Common myeloid progenitor, CD34-positive (primary cell): ENCODE measurements at regions not wholly inside any gene's neighbourhood (a gene's known extent, or its start where the extent isn't known, plus 50 kb on each side); places are given as distances from the start of the nearest gene placed in this dataset.
"Not testable (repeated sequence)": the region's sequence is repeated elsewhere in the genome, so short reads cannot be mapped to it uniquely, and the experiment has no call there.

Experiments used
- CTCF ChIA-PET: fragments of 350-600 bp; sonication (Branson Sonifier 250); formaldehyde crosslinking; loops from one replicate; lab custom pipeline; 2021; ENCODE audit warnings: antibody characterized with exemption; lab: Charles Lee
- POLR2A ChIA-PET: fragments of 350-600 bp; sonication (Branson Sonifier 250); formaldehyde crosslinking; loops from one replicate; lab custom pipeline; 2021; ENCODE audit warnings: antibody characterized with exemption; lab: Charles Lee
- DNase-seq, 3 donors: peaks; one replicate each; pipeline versions ENCODE4 v3.0.0 to v3.0.0-alpha.2; 2013
- H3K27ac ChIP-seq, 2 experiments: 1 replicate in 1 of 2; 2 replicates in 1 of 2; pipeline ENCODE4 v1.7.0; 2013; ENCODE audit warnings: inconsistent platforms in 2 of 2, low read length in 2 of 2, mild to moderate bottlenecking in 2 of 2, low read depth in 1 of 2, moderate library complexity in 1 of 2; ENCODE audit not compliant: severe bottlenecking in 2 of 2, insufficient read depth in 1 of 2, poor library complexity in 1 of 2
- H3K27me3 ChIP-seq, 5 experiments: replicated peaks in 2 of 5; 1 replicate in 3 of 5; 2 replicates in 2 of 5; pipeline versions ENCODE4 v1.6.1 to v1.7.0; 2013; ENCODE audit warnings: low read length in 4 of 5, mild to moderate bottlenecking in 2 of 5, moderate library complexity in 2 of 5, inconsistent platforms in 1 of 5; ENCODE audit not compliant: insufficient read depth in 5 of 5, control insufficient read depth in 4 of 5
- H3K36me3 ChIP-seq, 4 experiments: 1 replicate in 2 of 4; 2 replicates in 2 of 4; pipeline versions ENCODE4 v1.6.1 to v1.7.0; 2013; ENCODE audit warnings: low read length in 3 of 4, control low read depth in 1 of 4, mild to moderate bottlenecking in 1 of 4; ENCODE audit not compliant: control insufficient read depth in 4 of 4, insufficient read depth in 4 of 4
- H3K4me1 ChIP-seq, 4 experiments: 1 replicate in 3 of 4; 2 replicates in 1 of 4; pipeline versions ENCODE4 v1.6.1 to v1.7.1; 2013; ENCODE audit warnings: low read length in 3 of 4, mild to moderate bottlenecking in 3 of 4, control low read depth in 1 of 4, inconsistent platforms in 1 of 4, moderate library complexity in 1 of 4; ENCODE audit not compliant: control insufficient read depth in 4 of 4, insufficient read depth in 4 of 4; ENCODE audit errors: control extremely low read depth in 1 of 4
- H3K4me3 ChIP-seq, 7 experiments: 1 replicate in 4 of 7; 2 replicates in 3 of 7; pipeline versions ENCODE4 v1.5.1 to v1.7.0; 2013; ENCODE audit warnings: mild to moderate bottlenecking in 7 of 7, low read length in 6 of 7, moderate library complexity in 6 of 7, inconsistent platforms in 2 of 7, low read depth in 2 of 7, control low read depth in 1 of 7; ENCODE audit not compliant: insufficient read depth in 4 of 7, control insufficient read depth in 1 of 7; ENCODE audit errors: extremely low read depth in 1 of 7
- H3K9me3 ChIP-seq, 5 experiments: 1 replicate in 4 of 5; 2 replicates in 1 of 5; pipeline versions ENCODE4 v1.6.1 to v1.7.1; 2013; ENCODE audit warnings: low read length in 4 of 5, mild to moderate bottlenecking in 2 of 5, inconsistent platforms in 1 of 5, low read depth in 1 of 5, moderate library complexity in 1 of 5; ENCODE audit not compliant: control insufficient read depth in 4 of 5, insufficient read depth in 2 of 5; ENCODE audit errors: control extremely low read depth in 1 of 5
- WGBS: methylation state at CpG from one replicate; pipeline ENCODE4 v1.1.5; 2013; ENCODE audit not compliant: insufficient coverage; 5-methylcytosine and 5-hydroxymethylcytosine counted together

DNA sequence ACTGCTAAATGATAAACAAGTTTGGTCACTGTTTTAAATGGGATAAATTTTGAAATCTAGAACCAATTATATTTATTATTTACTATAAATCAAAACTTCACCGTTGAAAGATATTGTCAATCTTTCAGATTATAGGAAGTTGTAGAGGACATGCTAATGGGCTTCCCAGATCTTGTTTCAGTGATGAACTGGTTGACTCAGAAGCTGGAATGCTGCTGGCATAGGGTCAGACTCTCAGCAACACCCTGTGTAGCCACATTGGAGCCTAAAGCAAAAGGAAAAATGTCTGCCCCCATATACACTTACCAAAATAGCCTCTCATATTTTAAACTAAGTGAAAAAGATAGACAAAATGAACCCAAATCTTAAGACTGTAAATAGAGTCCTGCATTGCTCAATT lies 916.9 kb upstream of the SOX9 start:
- 60% methylated on average over 1 of the region's 1 CpG for WGBS

DNA sequence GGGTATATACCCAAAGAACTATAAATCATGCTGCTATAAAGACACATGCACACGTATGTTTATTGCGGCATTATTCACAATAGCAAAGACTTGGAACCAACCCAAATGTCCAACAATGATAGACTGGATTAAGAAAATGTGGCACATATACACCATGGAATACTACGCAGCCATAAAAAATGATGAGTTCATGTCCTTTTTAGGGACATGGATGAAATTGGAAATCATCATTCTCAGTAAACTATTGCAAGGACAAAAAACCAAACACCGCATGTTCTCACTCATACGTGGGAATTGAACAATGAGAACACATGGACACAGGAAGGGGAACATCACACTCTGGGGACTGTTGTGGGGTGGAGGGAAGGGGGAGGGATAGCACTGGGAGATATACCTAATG lies 914.9 kb upstream of the SOX9 start:
- POLR2A ChIA-PET, H3K27ac ChIP-seq, H3K36me3 ChIP-seq, H3K4me1 ChIP-seq, H3K9me3 ChIP-seq, H3K4me3 ChIP-seq, DNase-seq, H3K27me3 ChIP-seq, CTCF ChIA-PET: not testable (repeated sequence)
- no CpG with 5 or more reads among the region's 5 CpGs for WGBS

More for the DNA sequence above, 916.9 kb upstream of the SOX9 start:
- H3K4me1 ChIP-seq = no peaks in the 10 kb centered on the region
- ChIA-PET CTCF (no interaction called here), POLR2A (no interaction called here)
- no peak overlapping the region for H3K4me3 ChIP-seq
- H3K36me3 ChIP-seq = no peaks in the 10 kb centered on the region
- H3K27me3 ChIP-seq = no peaks in the 10 kb centered on the region
- DNase-seq = no peak
- H3K27ac ChIP-seq = no peak overlapping the region
- no peaks in the 10 kb centered on the region for H3K9me3 ChIP-seq

DNA sequence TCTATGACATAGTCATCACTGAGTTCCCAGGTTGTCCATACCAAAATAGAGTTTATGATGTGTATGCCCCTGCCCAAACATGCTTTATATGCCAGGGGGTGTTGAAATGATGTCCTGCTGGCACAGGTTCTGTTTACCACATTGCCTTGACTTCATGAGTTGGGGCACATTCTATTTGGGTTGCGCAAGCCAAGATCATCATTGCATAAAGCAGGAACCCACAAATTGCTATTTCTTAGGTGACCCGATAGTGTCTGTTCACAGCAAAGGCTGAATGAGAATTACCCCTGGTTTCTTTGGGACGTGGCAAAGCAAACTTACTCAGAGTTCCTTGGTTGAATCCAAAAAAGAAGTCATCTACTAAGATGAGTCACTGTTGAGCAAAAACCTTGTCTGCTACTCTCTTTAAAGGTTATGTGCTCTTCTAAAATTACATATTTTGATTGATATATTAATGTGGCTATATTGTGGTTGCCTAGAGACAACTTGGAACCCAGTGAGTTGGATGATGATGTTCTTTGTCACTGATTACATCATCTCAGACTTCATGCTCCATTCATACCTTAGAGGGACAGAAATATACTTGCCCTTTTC lies 912.6 kb upstream of the SOX9 start:
- WGBS = 100% methylated on average over 3 of the region's 3 CpGs
- POLR2A ChIA-PET = no interaction called here
- DNase-seq = no peak

DNA sequence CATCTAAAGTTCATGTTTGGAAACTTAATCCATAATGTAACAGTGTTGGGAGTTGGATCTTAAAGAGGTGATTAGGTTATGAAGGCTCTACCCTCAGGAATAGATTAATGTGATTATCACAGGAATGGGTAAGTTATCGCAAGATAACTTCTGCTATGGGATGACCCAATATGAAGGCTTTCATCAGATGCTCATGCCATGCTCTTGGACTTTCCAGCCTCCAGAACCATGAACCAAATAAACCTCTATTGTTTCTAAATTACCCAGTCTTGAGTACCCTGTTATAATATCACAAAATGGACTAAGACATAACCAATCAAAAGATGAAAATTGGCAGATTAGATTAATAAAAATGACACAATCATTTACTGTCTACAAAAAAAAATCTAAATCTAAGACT lies 906.9 kb upstream of the SOX9 start:
- H3K4me1 ChIP-seq = no peaks in the 10 kb centered on the region
- H3K27me3 ChIP-seq = no peaks in the 10 kb centered on the region
- no peaks in the 10 kb centered on the region for H3K36me3 ChIP-seq
- CTCF ChIA-PET = no interaction called here
- H3K27ac ChIP-seq = no peak overlapping the region
- H3K9me3 ChIP-seq = peaks cover 0 to 4% (median 0%) of the 10 kb centered on the region in 5 experiments
- POLR2A ChIA-PET = no interaction called here
- no peak overlapping the region for H3K4me3 ChIP-seq
- WGBS = 100% methylated on average over 1 of the region's 1 CpG
- DNase-seq = no peak

More for the DNA sequence above, 912.6 kb upstream of the SOX9 start:
- Histone ChIP-seq H3K27ac (no peak overlapping the region), H3K27me3 (no peaks in the 10 kb centered on the region), H3K36me3 (no peaks in the 10 kb centered on the region), H3K4me1 (no peaks in the 10 kb centered on the region), H3K9me3 (peaks cover 0 to 1% (median 0%) of the 10 kb centered on the region in 5 experiments), H3K4me3 (no peak overlapping the region)
- CTCF ChIA-PET = no interaction called here

DNA sequence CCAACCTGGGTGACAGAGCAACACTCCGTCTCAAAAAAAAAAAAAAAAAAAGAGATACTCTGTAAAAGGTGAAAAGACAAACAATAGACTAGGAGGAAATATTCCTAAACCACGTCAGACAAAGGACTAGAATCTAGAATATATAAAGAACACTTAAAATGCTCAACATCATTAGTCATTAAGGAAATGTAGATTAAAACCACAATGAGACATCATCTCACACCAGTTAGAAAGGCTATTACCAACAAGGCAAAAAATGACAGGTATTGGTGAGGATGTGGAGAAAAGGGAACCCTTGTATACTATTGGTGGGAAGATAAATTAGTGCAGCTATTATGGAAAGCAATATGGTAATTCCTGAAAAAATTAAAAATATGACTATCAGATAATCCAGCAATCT lies 903.1 kb upstream of the SOX9 start:
- DNase-seq = no peak
- no peaks in the 10 kb centered on the region for H3K4me1 ChIP-seq
- H3K9me3 ChIP-seq = peaks cover 0 to 4% (median 0%) of the 10 kb centered on the region in 5 experiments
- no peaks in the 10 kb centered on the region for H3K36me3 ChIP-seq
- no peaks in the 10 kb centered on the region for H3K27me3 ChIP-seq
- H3K27ac ChIP-seq = no peak overlapping the region
- CTCF ChIA-PET = no interaction called here
- WGBS = 100% methylated on average over 1 of the region's 2 CpGs
- POLR2A ChIA-PET = no interaction called here
- no peak overlapping the region for H3K4me3 ChIP-seq

DNA sequence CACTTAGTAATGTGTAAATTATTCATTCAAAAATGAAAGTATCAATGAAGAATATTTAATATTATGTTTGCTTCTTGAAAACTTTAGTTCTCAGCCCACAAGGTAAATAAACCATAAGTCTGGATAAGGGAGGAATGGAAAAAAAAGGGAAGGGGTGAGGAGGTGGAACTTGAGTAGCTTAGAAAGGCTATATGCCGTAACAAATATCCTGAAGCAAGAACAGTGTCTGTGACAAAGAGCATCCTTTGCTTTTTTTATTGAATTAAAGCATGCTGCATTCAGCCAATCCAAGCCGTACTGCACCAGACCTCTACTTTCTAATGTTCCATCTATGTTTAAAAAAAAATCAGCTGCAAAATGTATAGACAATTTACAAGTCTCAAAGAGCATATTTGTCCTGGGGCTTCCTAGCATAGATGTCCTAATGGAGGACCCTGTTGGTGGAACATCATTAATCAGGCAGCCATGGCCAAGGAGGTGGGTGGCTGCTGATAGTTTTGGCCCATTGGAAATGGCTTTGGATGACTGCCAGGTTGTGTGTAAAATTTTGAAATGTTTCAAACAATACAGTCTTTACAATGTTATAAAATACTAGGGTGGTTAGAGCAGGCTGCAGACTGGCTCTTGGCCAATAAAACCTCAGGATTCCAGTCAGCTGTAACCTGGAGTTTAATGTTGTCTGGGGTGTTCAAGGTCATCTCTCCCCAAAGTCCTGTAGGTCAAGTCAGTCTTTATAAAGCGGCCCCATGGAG lies 895.8 kb upstream of the SOX9 start:
- Histone ChIP-seq H3K9me3 (no peaks in the 10 kb centered on the region), H3K36me3 (no peaks in the 10 kb centered on the region), H3K4me1 (no peaks in the 10 kb centered on the region), H3K4me3 (no peak overlapping the region), H3K27ac (no peak overlapping the region), H3K27me3 (no peaks in the 10 kb centered on the region)
- DNase-seq = no peak
- ChIA-PET POLR2A (no interaction called here), CTCF (no interaction called here)
- 100% methylated on average over 2 of the region's 3 CpGs for WGBS

DNA sequence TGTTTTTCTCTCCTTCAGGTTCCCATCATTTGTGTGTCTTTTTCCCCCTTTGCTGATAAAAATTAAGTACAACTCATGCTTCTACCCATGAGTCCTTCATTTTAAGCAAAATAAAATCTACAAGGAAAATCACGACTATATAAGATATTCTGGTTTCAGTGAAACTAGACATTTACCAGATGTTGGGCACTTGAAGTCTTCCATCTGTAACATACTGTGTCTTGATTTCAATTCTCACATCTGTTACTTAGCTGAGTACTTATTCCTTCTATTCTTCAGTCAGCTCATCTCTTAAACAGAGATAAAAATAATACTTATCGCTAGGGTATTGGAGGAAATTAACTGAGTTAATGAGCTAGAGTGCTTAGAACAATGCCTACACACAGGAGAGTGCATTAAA lies 893.0 kb upstream of the SOX9 start:
- H3K4me1 ChIP-seq = no peaks in the 10 kb centered on the region
- WGBS = 100% methylated on average over 1 of the region's 2 CpGs
- H3K36me3 ChIP-seq = no peaks in the 10 kb centered on the region
- no peak for DNase-seq
- POLR2A ChIA-PET = no interaction called here
- no peak overlapping the region for H3K4me3 ChIP-seq
- H3K9me3 ChIP-seq = no peaks in the 10 kb centered on the region
- H3K27ac ChIP-seq = no peak overlapping the region
- no peaks in the 10 kb centered on the region for H3K27me3 ChIP-seq
- CTCF ChIA-PET = no interaction called here
